Renal cortical epithelial cell (primary cell): ENCODE measurements at regions not wholly inside any gene's neighbourhood (a gene's known extent, or its start where the extent isn't known, plus 50 kb on each side); places are given as distances from the start of the nearest gene placed in this dataset.

Source experiments
- DNase-seq: peaks from one replicate; pipeline ENCODE4 v3.0.0-alpha.2; 2011; ENCODE audit warnings: low read depth

- no peak for DNase-seq
Observed at GRCh38 chr4:123841447-123842121, 445.0 kb downstream of the SPRY1 start.

DNA sequence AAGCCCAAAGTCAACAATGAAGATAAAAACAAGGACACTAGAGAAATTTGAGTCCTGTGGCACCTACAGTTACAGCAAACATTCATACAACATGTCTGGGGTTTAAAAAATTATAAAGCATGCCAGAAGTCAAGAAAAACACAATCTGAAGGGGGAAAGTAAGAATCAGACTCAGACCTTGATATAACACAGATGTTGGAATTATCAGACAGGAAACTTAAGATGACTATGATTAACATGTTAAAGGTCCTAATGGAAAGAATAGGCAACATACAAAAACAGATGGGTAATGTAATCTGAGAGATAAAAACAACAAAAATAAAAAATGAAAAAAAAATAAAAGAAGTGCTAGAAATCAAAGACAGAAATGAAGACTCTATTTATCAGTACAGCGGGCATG lies 446.5 kb downstream of the SPRY1 start:
- DNase-seq: no peak

DNA sequence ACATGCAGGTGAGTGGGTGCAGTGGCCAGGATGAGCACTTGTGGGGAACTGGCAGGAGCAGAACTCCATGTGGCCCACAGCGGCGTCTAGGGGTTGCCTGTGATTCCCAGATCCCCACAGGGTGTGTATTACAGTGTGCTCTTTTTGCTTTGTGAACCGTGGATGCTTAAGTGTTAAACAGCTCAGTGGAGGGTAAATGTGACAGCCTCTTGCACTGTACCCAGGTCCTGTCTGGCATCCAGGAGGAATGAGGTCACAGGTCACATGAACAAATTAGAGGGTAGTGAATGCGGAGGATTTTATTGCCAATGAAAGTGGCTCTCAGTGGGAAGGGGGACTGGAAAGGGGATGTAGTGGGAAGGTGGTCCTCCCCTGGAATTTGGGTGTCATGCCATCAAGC lies 447.8 kb downstream of the SPRY1 start:
- no peak for DNase-seq

GRCh38 chr4:123846092-123846491 lies 449.5 kb downstream of the SPRY1 start:
- no peak for DNase-seq

- DNase-seq: no peak
Observed at GRCh38 chr4:123846561-123846960, 450.0 kb downstream of the SPRY1 start.

GRCh38 chr4:123848606-123849005 lies 452.0 kb downstream of the SPRY1 start:
- no peak for DNase-seq

DNA sequence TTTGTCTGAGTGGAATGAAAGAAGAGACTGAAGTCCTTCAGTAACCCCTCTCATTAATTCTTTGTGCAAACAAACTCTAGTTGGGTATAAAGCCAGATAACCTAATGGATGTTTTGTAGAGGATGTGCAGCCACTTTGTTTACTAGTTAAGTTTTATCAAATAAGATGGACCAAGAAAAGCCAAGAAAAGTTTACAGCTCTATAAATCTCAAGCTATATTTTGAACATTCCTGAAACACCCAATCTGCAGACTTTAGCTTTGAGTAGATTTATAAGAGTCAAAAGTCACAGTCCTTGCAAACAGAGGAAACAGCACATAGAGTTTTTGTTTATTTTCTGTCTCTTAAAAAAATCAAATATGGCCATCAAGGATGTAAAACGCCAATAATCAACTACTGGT lies 452.9 kb downstream of the SPRY1 start:
- DNase-seq: no peak

DNA sequence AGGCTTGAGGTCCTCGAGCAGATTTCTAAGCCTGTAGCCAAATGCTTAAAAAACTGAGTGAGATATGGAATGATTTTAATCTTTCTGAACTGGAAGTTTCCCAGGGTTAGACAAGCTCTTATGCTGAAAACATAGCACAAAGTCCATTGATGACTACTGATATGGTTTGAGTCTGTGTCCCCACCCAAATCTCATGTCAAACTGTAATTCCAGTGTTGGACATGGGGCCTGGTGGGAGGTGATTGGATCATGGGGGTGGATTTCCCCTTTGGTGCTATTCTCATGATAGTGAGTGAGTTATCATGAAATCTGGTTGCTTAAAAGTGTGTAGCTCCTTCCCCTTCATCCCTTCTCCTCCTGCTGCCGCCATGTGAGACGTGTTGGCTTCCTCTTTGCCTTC lies 454.9 kb downstream of the SPRY1 start:
- no peak for DNase-seq

- DNase-seq: no peak
Observed at GRCh38 chr4:123853651-123854050, 457.1 kb downstream of the SPRY1 start.

DNA sequence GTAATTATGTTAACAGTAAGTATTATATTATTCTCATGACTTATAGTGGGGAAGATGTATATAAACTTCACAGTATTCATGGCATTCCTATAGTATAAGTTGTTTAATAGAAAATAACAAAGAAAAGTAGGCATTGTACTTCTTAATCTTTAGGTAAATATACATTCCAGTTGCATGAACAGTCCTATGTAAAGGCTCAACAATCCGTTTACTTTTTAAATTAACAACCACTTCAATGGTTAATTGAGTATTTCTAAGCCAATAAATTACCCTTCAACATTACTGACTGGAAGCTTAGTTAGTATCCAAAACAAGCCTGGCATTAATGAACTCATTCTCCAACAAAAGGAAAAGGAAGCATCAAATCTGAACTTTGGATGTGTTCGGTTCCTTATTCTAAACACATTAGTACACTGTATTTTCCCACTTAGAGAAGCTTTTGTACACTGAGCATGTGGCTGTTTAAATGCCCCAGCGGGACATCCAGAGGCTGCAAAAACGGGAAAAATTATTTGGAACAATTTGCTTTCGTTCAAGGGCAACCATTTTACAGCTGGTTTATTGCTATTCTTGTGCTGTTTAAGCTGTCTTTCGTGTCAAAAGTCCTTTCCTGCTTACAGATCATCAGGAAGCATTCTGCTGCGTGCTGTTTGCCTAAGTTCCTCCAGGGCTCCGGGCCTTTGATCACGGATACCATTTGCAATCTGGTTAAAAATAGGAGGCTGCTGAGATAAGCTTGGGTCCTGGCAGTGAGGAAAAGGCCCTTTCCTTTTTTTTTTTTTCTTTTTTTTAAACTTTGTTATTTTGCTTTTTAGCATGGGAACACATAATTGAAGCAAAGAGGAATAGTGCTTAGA lies 460.3 kb downstream of the SPRY1 start:
- DNase-seq: peak; percentile 32

DNA sequence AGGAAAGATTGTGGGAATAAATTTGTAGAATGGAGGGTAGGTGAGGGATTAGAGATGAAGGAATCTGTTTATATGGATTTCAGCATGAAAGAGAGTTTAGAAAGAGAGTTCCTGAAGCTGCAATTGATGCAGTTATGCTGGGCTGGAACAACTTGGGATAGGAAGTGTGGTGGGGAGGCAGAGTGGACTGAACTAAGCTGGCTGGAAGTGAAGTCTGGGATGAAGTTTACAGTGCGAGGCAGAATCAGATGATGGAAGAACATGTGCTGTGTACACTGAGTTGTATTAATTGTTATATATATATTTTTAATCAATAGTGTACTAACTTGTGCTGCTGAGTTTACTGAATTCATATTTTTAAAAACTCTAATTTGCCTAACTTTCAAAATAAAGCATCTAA lies 461.9 kb downstream of the SPRY1 start:
- no peak for DNase-seq

DNA sequence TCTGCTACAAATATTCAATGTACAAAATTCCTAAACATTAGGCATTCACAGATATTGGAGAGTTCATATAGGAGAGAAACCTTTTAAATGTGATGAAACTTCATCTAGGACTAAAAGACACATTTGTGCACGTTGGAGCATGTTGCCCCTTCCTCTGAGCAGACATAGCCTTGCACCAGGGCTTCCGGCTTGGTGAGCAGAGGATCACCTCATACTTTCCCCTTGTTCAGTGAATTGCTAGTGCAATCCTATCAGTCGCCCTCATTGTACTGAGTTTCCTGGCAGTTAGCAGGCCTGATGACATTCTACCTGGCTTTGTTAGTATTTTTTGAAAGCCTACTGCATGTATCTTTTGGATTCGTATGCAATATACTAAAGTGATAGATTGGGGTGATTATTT lies 466.2 kb downstream of the SPRY1 start:
- DNase-seq: no peak

GRCh38 chr4:123866796-123867195 lies 470.2 kb downstream of the SPRY1 start:
- no peak for DNase-seq

DNA sequence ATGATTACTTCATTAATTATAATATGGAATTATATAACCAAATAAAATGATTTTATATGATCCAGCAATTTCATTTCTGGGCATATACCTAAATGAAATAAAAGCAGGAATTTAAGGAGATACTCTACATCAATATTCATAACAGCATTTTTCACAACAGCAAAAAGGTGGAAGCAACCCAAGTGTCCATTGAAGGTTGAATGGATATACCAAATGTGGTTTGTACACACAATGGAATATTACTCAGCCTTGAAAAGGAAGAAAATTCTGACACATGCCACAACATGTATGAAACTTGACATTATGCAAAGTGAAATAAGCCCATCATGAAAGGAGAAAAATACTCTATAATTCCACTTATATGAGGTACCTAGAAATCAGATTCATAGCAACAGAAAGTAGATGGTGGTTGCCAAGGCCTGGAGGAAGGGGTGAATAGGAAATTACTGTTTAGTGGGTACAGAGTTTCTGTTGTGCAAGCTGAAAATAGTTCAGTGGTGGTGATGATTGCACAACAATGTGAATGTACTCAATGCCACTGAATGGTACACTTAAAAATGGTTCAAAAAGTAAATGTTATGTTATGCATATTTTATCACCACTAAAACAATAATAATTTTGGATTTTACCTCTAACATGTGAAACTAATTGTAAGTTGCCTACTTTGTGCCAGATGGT lies 471.5 kb downstream of the SPRY1 start:
- DNase-seq: peak; percentile 18

DNA sequence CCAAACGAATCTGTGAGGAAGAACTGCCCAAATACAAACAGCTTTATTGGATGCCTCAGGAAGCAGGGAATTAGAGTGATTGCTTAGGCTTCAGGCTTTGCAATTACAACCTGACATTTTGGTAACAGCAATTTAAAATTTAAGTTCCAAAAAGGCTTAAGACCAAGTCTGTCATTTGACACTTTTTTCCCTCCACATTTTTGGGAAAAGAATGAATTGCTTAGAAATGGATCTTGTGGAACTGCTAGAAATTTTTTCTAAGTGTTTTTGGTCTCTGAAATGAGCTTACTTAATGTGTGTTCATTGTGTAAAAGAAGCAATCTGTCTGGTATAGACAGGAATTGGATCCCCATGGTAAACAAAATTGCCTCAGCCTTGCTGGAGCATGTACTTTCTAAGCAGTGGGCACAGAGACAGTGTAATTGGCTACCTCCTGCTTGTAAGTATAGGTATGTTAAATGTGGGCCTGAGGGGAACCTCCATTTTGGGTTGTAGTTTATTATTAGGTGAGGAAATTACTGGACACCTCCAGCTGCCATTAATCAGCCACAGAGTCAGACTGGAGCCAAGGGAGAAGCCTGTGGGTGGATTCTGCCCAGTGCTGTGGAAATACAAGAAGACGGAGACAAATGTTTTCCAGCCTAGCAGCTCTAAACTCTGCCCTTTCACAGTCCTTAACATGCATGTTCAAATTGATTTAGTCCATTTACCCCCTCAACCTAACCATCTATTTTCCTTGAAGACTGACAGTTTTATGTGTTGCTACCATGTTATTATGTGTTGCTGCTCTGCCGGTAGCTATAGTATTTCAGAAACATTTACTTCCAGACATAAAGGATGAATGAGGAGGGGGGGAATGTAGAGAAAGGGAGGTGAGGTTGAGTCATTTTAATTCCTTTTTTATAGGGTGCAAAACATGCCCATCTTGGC lies 473.0 kb downstream of the SPRY1 start:
- peak; percentile 31 for DNase-seq

GRCh38 chr4:123870216-123870876 lies 473.8 kb downstream of the SPRY1 start:
- DNase-seq: peak; percentile 79

- peak; percentile 45 for DNase-seq
Observed at GRCh38 chr4:123871341-123871740, 474.7 kb downstream of the SPRY1 start.

- no peak for DNase-seq
Observed at GRCh38 chr4:123874063-123874462, 477.5 kb downstream of the SPRY1 start.

DNA sequence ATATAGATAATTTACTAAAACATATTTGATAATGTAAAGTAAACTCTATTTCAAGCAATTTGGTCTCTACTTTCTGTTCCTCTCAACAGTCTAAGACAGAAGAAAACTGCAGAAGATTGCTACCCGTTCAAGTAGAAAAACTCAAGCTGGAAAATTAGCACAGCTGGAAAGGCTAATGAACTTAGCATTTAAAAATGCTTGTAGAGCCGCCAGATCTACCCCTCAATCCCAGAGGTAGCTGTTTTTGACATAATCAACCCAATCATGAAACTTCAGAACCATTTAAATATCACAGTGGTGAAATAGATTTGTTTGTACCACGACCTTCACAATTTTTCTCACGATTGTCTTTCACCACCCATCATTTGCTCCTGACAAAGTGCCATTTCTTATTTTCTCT lies 479.5 kb downstream of the SPRY1 start:
- DNase-seq: no peak

GRCh38 chr4:123876671-123877101 lies 480.1 kb downstream of the SPRY1 start:
- peak; percentile 50 for DNase-seq

GRCh38 chr4:123877551-123877950 lies 481.0 kb downstream of the SPRY1 start:
- DNase-seq: no peak
